ENCODE measurements at regions not wholly inside any gene's neighbourhood (a gene's known extent, or its start where the extent isn't known, plus 50 kb on each side); places are given as distances from the start of the nearest gene placed in this dataset.

DNA sequence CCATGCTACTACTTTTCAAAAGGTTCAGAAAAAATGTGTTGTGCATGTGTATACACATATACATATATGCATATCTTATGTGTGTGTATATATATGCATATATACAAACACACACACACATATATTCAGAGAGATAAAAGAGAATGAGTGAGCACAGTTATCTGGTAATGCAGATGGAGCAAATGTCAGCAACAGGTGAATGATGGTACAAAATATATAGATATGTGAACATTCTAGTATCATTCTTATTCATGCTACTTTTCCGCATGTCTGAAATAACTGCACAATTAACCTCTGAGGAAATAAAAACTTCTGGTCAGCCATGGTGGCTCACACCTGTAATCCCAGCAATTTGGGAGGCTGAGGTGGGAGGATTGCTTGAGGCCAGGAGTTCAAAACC is 222.6 kb upstream of the NANOGP8 start:
- H4K8ac ChIP-seq (replicated peaks; ENCODE audit: insufficient read length, low read depth, low read length), result no peak overlapping the region
- no peak overlapping the region for H2BK15ac ChIP-seq (ENCODE audit: low read depth, low read length)
- H3K27ac Mint-ChIP-seq, result no peak overlapping the region
- H3K9ac ChIP-seq (ENCODE audit: extremely low read depth, insufficient read length, low read length), result no peak overlapping the region
- H3K27me3 ChIP-seq (ENCODE audit: insufficient read depth, low read length), result no peaks in the 10 kb centered on the region
- no peak for DNase-seq
- no peaks in the 10 kb centered on the region for H3K79me1 ChIP-seq (ENCODE audit: insufficient read depth, low read depth, low read length, poor library complexity, severe bottlenecking)
- no peaks in the 10 kb centered on the region for H3K9me3 ChIP-seq (ENCODE audit: control insufficient read depth, low read depth, low read length)
- no peak overlapping the region for H2AK5ac ChIP-seq (ENCODE audit: insufficient read length, low read length)
- H2BK20ac ChIP-seq (ENCODE audit: low read depth, low read length, poor library complexity, severe bottlenecking), result no peak overlapping the region
- no peak overlapping the region for H3K27ac ChIP-seq (ENCODE audit: insufficient read length, low read depth, low read length)
- H3K18ac ChIP-seq (ENCODE audit: insufficient read length, low read depth, low read length), result no peak overlapping the region
- H2BK120ac ChIP-seq (ENCODE audit: low read depth, low read length, poor library complexity, severe bottlenecking), result no peak overlapping the region
- no peaks in the 10 kb centered on the region for H3K4me1 ChIP-seq (ENCODE audit: insufficient read depth, low read length)
- no peaks in the 10 kb centered on the region for H3K9me3 Mint-ChIP-seq
- H4K20me1 ChIP-seq (ENCODE audit: control insufficient read depth, insufficient read depth, insufficient read length), result no peaks in the 10 kb centered on the region
- H3T11ph ChIP-seq (ENCODE audit: low read length), result no peak overlapping the region
- no peak overlapping the region for H3K4me3 Mint-ChIP-seq
- H3K23me2 ChIP-seq (ENCODE audit: insufficient read length, low read depth, low read length, poor library complexity, severe bottlenecking), result no peaks in the 10 kb centered on the region
- peaks cover 7 to 9% of the 10 kb centered on the region in 2 experiments for H3K4me1 Mint-ChIP-seq
- H3K14ac ChIP-seq (ENCODE audit: insufficient read depth, low read length), result no peak overlapping the region
- H2AFZ ChIP-seq (ENCODE audit: low read length), result no peak overlapping the region
- no peak overlapping the region for H4K91ac ChIP-seq (ENCODE audit: insufficient read length, low read depth, low read length)
- no CpG with 5 or more reads among the region's 1 CpG for WGBS (ENCODE audit: extremely low coverage, insufficient read length, low lambda C conversion rate)
- no peaks in the 10 kb centered on the region for H3K79me2 ChIP-seq (ENCODE audit: insufficient read depth, low read length)
- H3K56ac ChIP-seq (ENCODE audit: insufficient read length, low read depth, low read length), result no peak overlapping the region
- H3K4me2 ChIP-seq (ENCODE audit: insufficient read depth, insufficient read length, low read length), result no peak overlapping the region
- H2BK5ac ChIP-seq (ENCODE audit: insufficient read length, low read length), result no peak overlapping the region
- no peaks in the 10 kb centered on the region for H3K27me3 Mint-ChIP-seq (ENCODE audit: low read depth)
- H4K5ac ChIP-seq (ENCODE audit: insufficient read length, low read depth, low read length), result no peak overlapping the region
- TF ChIP-seq, protein P1, sequence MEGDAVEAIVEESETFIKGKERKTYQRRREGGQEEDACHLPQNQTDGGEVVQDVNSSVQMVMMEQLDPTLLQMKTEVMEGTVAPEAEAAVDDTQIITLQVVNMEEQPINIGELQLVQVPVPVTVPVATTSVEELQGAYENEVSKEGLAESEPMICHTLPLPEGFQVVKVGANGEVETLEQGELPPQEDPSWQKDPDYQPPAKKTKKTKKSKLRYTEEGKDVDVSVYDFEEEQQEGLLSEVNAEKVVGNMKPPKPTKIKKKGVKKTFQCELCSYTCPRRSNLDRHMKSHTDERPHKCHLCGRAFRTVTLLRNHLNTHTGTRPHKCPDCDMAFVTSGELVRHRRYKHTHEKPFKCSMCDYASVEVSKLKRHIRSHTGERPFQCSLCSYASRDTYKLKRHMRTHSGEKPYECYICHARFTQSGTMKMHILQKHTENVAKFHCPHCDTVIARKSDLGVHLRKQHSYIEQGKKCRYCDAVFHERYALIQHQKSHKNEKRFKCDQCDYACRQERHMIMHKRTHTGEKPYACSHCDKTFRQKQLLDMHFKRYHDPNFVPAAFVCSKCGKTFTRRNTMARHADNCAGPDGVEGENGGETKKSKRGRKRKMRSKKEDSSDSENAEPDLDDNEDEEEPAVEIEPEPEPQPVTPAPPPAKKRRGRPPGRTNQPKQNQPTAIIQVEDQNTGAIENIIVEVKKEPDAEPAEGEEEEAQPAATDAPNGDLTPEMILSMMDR (conservative IDR thresholded peaks at IDR 0.05), result no peak
- no peak overlapping the region for H3K4ac ChIP-seq (ENCODE audit: low read depth, low read length)
- no peak overlapping the region for H2BK12ac ChIP-seq (ENCODE audit: insufficient read length, low read depth, low read length)
- H3K23ac ChIP-seq (ENCODE audit: insufficient read length, low read depth, low read length), result no peak overlapping the region
- H3K36me3 Mint-ChIP-seq (ENCODE audit: insufficient read depth in 1 of 3, low read depth in 3 of 3), result no peaks in the 10 kb centered on the region
